GM21786 (cell line): ENCODE measurements at regions not wholly inside any gene's neighbourhood (a gene's known extent, or its start where the extent isn't known, plus 50 kb on each side); places are given as distances from the start of the nearest gene placed in this dataset.

Experiments
- ATAC-seq: cut with Tn5 transposase; IDR thresholded peaks from one replicate; pipeline ENCODE4 v1.9.1; 2021; ENCODE audit not compliant: unreplicated experiment

DNA sequence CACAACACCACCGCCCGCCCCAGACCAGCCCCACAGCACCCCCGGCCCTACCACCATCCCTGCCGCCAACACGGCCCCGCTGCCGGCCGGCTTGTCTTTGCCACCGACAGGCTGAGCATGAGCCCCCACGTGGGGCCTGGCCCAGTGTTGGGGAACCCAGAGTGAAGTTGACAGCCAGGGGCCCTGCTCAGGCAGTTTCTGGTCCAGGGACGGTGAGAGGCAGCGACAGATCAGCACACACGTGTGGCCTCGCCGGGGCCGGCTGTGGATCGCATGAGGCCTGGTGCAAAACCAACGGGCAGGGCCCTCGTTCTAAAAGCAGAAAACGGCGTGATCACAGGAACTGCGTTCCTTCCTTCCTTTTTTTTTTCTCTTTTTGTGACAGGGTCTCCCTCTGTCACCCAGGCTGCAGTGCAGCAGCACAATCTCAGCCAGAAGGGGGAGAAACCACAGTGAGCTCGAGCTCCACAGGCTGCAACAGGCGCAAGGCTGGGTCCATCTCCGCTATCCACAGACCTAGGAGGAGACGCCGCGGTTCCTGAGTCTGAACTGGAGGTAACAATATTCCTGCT is 50.5 kb upstream of the FBRSL1 start:
- no peak for ATAC-seq

DNA sequence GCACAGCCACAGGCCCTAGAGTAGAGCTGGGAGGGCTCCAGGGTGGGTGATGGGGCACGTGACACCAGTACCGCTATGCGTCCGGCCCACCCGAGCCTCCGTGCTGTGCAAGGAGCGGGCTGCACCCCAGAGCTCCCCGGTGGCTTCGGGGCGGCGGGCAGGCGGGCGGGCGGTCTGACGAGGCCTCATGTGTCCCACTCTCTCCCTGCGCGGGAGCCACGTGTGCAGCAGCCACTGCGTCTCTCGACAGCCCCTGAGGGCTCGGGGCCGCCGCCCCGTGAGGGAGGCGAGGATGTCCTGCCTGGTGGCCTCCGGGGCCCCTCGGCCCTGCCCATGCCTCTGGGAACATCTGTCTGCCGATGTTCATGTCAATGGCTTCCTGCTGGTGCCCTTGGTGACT is 51.2 kb upstream of the FBRSL1 start:
- no peak for ATAC-seq

GRCh38 chr12:132437943-132438700 is 51.8 kb upstream of the FBRSL1 start:
- ATAC-seq: no peak

DNA sequence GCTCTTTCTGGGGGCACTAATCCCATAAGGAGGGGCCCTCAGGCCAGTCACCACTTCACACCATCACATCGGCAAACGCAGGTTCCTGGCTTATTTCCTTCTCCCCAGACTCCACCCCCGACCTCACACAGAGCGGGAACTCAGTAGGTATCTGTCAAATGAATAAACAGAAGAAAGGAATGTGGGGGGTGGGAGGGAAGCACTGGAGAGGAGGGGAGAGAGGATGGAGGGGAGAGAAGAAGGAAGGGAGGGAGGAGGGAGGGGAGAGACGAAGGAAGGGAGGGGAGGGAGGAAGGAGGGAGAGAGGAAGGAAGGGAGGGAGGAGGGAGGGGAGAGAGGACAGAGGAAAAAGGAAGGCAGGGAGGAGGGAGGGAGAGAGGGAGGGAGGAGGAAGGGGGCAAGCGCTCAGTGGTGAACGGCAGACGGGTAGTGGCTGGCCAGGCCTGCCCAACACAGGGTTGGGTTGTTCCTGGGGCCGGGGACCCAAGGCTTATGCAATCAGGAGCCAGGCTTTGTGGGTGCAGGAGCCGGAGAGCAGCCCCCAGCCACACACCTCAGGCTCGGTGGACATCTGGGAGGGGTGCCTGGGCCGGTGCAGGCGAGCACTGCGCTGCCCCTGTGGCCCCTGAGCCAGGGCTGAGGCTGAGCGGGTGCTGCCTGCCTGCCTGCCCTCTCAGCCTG is 52.6 kb upstream of the FBRSL1 start:
- ATAC-seq: no peak

DNA sequence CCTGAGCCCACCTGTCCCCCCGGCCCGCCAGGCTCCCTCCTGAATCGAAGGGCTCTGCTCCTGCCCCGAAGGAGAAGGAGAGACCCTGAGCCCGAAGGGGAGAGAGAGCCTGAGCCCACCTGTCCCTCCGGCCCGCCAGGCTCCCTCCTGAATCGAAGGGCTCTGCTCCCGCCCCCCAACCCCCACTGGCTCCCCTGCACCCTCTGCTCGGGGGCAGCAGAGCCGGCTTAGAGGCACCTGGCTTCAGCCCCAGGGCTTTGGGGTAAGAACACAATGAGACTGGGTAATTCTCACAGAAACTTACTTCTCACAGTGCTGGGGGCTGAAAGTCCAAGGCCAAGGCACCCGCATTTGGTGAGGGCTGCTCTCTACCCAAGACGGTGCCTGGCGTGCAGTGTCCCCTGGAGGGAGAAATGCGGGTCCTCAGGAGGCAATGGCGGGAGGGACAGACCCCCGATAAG is 53.1 kb upstream of the FBRSL1 start:
- ATAC-seq: no peak

DNA sequence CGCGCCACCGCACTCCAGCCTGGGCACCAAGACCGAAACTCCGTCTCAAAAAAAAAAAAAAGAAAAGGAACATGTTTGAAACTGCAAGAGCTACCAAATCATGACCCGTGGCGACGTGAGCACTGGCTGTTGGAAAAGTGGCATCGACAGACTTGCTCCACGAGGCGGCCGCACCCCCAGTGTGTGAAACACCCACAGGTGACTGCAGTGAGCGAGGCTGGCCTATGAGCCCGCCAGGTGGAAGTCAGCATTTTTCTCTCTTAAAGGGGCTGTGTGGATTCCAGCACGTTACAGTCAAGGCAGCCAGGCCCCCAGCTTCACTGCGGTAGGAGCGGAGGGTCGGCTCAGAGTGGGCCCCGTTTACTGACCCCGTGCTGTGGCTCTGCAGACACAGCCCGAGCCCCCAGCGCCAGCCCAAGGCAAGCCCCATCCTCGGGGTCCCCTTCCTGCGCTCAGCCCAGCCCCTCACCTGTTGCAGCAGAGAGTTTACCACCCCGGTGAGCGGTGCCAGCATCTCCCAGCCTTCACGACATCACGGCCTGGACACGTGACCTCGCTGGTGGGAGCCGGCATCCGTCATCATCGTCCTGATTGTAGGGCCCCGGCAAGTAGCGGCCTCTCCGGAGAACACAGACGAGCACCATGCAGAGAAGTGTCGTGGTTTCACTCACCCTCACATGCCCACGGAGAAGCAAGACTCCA is 54.3 kb upstream of the FBRSL1 start:
- no peak for ATAC-seq

DNA sequence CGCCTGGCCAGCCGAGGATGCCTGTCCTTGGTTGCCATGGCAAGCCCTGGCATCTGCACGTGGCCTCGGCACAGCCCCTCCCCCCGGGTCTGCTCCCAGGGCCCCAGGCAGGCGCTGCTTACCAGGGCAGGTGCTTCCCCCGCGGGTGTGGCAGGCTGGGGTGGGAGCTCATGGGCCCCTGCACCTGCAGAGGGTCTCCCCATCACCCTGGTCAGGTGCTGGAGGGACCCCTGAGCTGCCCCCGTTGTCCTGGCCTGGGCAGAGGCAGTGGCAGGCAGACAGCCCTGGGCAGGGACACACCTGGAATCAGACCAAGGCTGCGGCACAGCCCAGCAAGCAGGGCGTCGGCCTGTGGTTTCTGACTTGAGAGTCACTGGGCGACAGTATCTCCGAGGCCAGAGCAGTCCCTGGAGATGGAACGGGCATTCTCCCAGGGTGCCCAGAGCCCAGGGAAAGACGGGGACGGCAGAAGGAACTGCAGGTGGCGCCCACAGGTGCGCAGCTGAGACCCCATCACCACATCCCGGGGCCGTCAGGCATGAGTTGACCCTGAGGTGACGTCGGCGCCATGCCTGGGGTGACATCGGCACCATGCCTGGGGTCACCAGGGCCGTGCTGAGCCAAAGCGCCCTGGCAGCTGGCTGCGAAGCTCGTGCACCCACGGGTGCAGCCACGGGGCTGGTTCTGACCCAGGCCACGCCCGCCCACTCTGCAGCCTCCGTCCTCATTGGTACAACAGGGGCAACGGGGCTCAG is 56.1 kb upstream of the FBRSL1 start:
- ATAC-seq: no peak

DNA sequence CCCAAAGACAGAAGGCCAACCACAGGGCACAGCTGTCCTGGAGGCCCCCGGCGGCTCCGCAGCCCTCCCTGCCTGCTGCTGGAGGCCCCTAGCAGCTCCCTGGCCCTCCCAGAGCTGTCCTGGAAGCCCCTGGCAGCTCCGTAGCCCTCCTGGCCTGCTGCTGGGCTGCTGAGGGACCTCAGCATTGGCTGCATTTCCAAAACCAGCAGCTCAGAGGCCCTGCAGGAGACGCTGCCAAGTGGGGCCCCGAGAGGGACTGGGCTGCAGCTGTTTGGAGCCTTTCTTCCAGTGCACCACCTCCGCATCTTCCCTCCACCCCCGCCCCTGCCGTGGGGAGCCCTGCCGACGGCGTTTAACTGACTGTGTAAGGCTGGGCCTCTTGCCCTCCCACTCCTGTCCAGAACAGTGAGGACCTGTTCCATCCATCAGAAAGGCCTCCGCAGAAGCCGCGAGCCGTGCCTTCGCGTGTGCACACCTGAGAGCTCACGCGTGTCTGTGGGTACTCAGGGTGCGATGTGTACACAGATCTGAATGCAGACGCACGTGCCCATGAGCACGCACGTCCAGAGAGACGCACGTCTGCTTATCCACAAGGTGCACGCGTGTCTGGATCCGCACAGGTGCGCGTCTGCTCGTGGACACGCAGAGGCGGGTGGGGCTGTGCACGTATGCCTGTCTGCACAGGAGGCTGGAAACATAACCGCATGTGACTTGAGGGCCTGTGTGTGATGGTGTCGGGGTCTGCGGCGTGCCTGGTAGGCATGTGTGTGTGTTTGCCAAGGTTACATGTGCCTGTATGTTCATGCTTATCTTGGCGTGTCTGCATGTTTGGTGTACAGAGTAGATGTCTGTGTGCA is 57.0 kb upstream of the FBRSL1 start:
- ATAC-seq: no peak

GRCh38 chr12:132432126-132432705 is 57.7 kb upstream of the FBRSL1 start:
- ATAC-seq: no peak

GRCh38 chr12:132430838-132431774 is 58.8 kb upstream of the FBRSL1 start:
- no peak for ATAC-seq

- ATAC-seq: peak; percentile 62
Observed at GRCh38 chr12:132429946-132430643, 59.9 kb upstream of the FBRSL1 start.

GRCh38 chr12:132429602-132429945 is 60.4 kb upstream of the FBRSL1 start:
- ATAC-seq: no peak

GRCh38 chr12:132428936-132429601 is 60.9 kb upstream of the FBRSL1 start:
- ATAC-seq: no peak

DNA sequence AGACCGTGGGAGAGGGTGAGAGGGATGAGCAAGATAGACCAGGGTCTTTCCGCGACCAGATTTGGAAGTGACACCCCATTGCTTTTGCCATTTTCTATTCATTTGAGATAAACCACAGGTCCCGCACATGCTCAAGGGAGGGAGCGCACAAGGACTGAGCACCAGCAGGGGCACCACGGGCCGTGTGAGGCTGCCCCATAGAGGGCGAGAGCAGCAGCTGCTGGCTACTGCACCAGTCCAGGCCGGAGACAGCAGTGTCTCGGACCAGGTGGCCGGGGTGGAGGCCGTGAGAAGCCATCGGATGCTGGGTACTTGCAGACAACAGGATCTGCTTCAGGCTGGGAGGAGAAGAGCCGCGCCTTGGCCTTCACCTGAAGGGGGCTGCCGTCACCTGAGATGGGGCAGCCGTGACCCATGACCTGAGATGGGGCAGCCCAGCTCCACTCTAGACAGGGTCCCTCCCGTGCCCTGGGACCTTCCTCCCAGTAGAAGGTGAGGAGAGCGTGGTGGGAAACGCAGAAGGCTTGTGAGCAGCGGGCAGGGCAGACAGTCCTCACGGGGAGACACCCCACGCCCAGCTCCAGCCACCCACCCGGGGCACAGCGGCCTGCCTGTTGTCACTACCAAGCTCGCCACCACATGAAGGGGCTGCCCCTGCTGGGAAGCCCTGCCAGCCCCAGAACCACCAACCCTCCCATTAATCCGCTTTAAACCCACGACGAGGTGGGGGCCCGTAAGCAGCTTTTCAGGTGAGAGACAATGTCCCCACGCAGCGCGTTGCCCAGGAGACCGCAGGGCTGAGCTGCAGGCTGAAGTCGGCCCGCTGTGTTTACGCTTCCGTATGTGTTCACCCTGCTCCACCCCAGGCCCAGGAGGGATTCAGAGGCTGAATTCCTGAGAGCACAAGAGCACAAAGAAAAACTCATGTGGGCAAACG is 61.7 kb upstream of the FBRSL1 start:
- ATAC-seq: no peak

DNA sequence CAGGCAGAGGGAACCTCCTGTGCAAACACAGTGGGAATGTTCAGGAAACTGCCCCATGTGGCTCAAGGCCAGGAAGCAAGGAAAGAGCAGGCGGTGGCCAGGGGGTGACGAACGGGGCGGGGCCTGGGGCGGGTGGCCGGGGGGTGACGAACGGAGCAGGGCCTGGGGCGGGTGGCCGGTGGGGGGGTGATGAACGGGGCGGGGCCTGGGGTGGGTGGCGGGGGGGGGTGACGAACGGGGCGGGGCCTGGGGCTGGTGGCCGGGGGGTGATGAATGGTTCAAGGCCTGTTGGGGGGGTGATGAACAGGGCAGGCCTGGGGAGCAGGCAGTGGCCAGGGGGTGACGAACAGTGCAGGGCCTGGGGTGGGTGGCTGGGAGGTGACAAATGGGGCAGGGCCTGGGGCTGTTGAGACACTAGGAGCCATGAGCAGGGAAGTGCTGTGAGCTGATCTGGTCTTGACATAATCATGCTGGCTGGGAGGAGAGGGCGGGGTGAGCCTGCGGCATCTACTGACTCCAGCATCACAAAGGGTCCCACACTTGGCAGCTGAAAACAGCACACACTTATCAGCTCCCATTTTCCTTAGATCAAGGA is 62.7 kb upstream of the FBRSL1 start:
- no peak for ATAC-seq
